ENCODE measurements at regions not wholly inside any gene's neighbourhood (a gene's known extent, or its start where the extent isn't known, plus 50 kb on each side); places are given as distances from the start of the nearest gene placed in this dataset.

GRCh38 chr13:71278512-71278911, 588.5 kb downstream of the DACH1 start:
- no peak for TF ChIP-seq CTCF (IDR thresholded peaks at IDR 0.05; ENCODE audit: unreplicated experiment)
- H3K36me3 Mint-ChIP-seq (ENCODE audit: insufficient read depth, unreplicated experiment), result no peaks in the 10 kb centered on the region
- no TSS peak for BruUV-seq (replicated peaks)
- no peaks in the 10 kb centered on the region for H3K4me1 Mint-ChIP-seq (ENCODE audit: insufficient read depth, unreplicated experiment)
- no peak overlapping the region for H3K4me3 Mint-ChIP-seq (ENCODE audit: unreplicated experiment)
- no peaks in the 10 kb centered on the region for H3K9me3 Mint-ChIP-seq (ENCODE audit: unreplicated experiment)
- peaks cover 79% of the 10 kb centered on the region for H3K27me3 Mint-ChIP-seq (ENCODE audit: insufficient read depth, unreplicated experiment)
- ChIA-PET CTCF (no interaction called here), POLR2A (no interaction called here)
- intact Hi-C loops (cut with micrococcal nuclease), result no loop called here
- H3K27ac Mint-ChIP-seq (ENCODE audit: low read depth, unreplicated experiment), result no peak overlapping the region
- no peak for DNase-seq (ENCODE audit: unreplicated experiment)

GRCh38 chr13:71274923-71275608, 591.9 kb downstream of the DACH1 start:
- TF ChIP-seq CTCF (IDR thresholded peaks at IDR 0.05; ENCODE audit: unreplicated experiment), result no peak
- Mint-ChIP-seq H3K27ac (ENCODE audit: low read depth, unreplicated experiment) (no peak overlapping the region), H3K36me3 (ENCODE audit: insufficient read depth, unreplicated experiment) (no peaks in the 10 kb centered on the region), H3K4me3 (ENCODE audit: unreplicated experiment) (no peak overlapping the region), H3K9me3 (ENCODE audit: unreplicated experiment) (no peaks in the 10 kb centered on the region), H3K27me3 (ENCODE audit: insufficient read depth, unreplicated experiment) (peaks cover 64% of the 10 kb centered on the region), H3K4me1 (ENCODE audit: insufficient read depth, unreplicated experiment) (no peaks in the 10 kb centered on the region)
- intact Hi-C loops (cut with micrococcal nuclease), result no loop called here
- ChIA-PET POLR2A (interaction anchor here (0.5 kb wide), 1 partner anchor 1360 kb away, joined by 5 read pairs; no protein-coding TSS in a partner anchor), CTCF (interaction anchor here (0.5 to 0.7 kb wide), 2 partner anchors 303 to 1166 kb away, joined by 3 read pairs; no protein-coding TSS in a partner anchor)
- no peak for DNase-seq (ENCODE audit: unreplicated experiment)
- no TSS peak for BruUV-seq (replicated peaks)

DNA sequence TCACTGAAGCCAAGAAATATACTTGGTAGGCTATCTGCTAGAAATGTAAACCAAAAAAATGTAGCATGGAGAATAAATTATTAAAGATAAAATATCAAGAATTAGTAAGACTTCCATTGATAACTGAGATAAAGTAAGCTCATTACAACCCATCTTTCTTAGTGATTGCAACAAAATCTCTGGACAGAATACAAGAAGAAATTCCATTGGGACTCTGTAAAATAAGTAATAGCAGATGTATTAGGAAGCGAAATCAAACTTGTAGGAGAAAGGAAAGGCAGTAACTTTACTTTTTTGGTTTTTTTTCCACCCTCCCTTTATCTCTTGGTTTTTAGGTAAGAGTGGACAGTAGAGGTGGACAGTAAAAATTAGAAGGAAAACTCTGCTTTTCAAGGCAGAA, 605.7 kb downstream of the DACH1 start:
- ChIA-PET POLR2A (no interaction called here), CTCF (no interaction called here)
- peaks cover 74% of the 10 kb centered on the region for H3K27me3 Mint-ChIP-seq (ENCODE audit: insufficient read depth, unreplicated experiment)
- TF ChIP-seq CTCF (IDR thresholded peaks at IDR 0.05; ENCODE audit: unreplicated experiment), result no peak
- no peak for DNase-seq (ENCODE audit: unreplicated experiment)
- intact Hi-C loops (cut with micrococcal nuclease), result no loop called here
- no peak overlapping the region for H3K27ac Mint-ChIP-seq (ENCODE audit: low read depth, unreplicated experiment)
- no peak overlapping the region for H3K4me3 Mint-ChIP-seq (ENCODE audit: unreplicated experiment)
- BruUV-seq (replicated peaks), result no TSS peak
- H3K9me3 Mint-ChIP-seq (ENCODE audit: unreplicated experiment), result no peaks in the 10 kb centered on the region
- H3K36me3 Mint-ChIP-seq (ENCODE audit: insufficient read depth, unreplicated experiment), result no peaks in the 10 kb centered on the region
- no peaks in the 10 kb centered on the region for H3K4me1 Mint-ChIP-seq (ENCODE audit: insufficient read depth, unreplicated experiment)

- Mint-ChIP-seq H3K27me3 (ENCODE audit: insufficient read depth, unreplicated experiment) (peaks cover 71% of the 10 kb centered on the region), H3K36me3 (ENCODE audit: insufficient read depth, unreplicated experiment) (no peaks in the 10 kb centered on the region), H3K27ac (ENCODE audit: low read depth, unreplicated experiment) (no peak overlapping the region), H3K4me3 (ENCODE audit: unreplicated experiment) (no peak overlapping the region), H3K9me3 (ENCODE audit: unreplicated experiment) (no peaks in the 10 kb centered on the region), H3K4me1 (ENCODE audit: insufficient read depth, unreplicated experiment) (no peaks in the 10 kb centered on the region)
- no TSS peak for BruUV-seq (replicated peaks)
- intact Hi-C loops (cut with micrococcal nuclease), result no loop called here
- no peak for TF ChIP-seq CTCF (IDR thresholded peaks at IDR 0.05; ENCODE audit: unreplicated experiment)
- no peak for DNase-seq (ENCODE audit: unreplicated experiment)
- ChIA-PET CTCF (no interaction called here), POLR2A (no interaction called here)
These were observed 606.8 kb downstream of the DACH1 start for GRCh38 chr13:71260246-71260645.

Measured in MCF 10A (cell line).